Esophagus squamous epithelium (tissue), 5 donors: ENCODE measurements at regions not wholly inside any gene's neighbourhood (a gene's known extent, or its start where the extent isn't known, plus 50 kb on each side); places are given as distances from the start of the nearest gene placed in this dataset.

Experiments
- DNase-seq: peaks from one replicate; lab custom pipeline; 2025; lab: John Stamatoyannopoulos, UW
- H3K27ac ChIP-seq, 4 donors: fragments of 200-600 bp; sonication (generic); one replicate each; pipeline ENCODE4 v1.5.1; 2016 to 2019; ENCODE audit warnings: mild to moderate bottlenecking in 1 of 4
- H3K27me3 ChIP-seq, 4 donors: fragments of 200-600 bp; sonication (generic); 1 replicate in 3 of 4; 2 replicates in 1 of 4; pipeline versions ENCODE4 v1.5.1 to v1.6.0; 2017 to 2021; ENCODE audit warnings: antibody characterized with exemption in 1 of 4
- H3K36me3 ChIP-seq, 3 donors: fragments of 200-600 bp; sonication (generic); one replicate each; pipeline ENCODE4 v1.5.1; 2016 to 2019
- H3K4me1 ChIP-seq, 3 donors: fragments of 200-600 bp; sonication (generic); one replicate each; pipeline ENCODE4 v1.5.1; 2017 to 2019
- H3K4me3 ChIP-seq, 4 donors: fragments of 200-600 bp; sonication (generic); 1 replicate in 3 of 4; 2 replicates in 1 of 4; pipeline ENCODE4 v1.5.1; 2016 to 2019; ENCODE audit warnings: mild to moderate bottlenecking in 2 of 4, moderate library complexity in 1 of 4
- H3K9me3 ChIP-seq, 3 donors: fragments of 200-600 bp; sonication (generic); one replicate each; pipeline ENCODE4 v1.5.1; 2016 to 2019
- CTCF ChIP-seq, 6 experiments: fragments of 450-650 bp in 4 of 6; fragments of 200-600 bp in 2 of 6; sonication (generic) in 2 of 6; IDR thresholded peaks; one replicate each; pipeline ENCODE4 v1.5.1; 2016 to 2019; ENCODE audit warnings: antibody characterized with exemption in 6 of 6, mild to moderate bottlenecking in 4 of 6, moderate library complexity in 4 of 6
- POLR2A ChIP-seq, 4 donors: fragments of 450-650 bp; IDR thresholded peaks; one replicate each; pipeline ENCODE4 v1.6.1; 2017; ENCODE audit warnings: antibody characterized with exemption in 4 of 4, mild to moderate bottlenecking in 4 of 4, moderate library complexity in 3 of 4
- WGBS, 2 donors: methylation state at CpG; one replicate each; pipeline ENCODE4 v1.1.5; 2018; 5-methylcytosine and 5-hydroxymethylcytosine counted together
- intact Hi-C: fragments of 100-400 bp; cut with DNase I; formaldehyde crosslinking; loops from one replicate; pipeline ENCODE4 v1.15.0; 2022
- donor health status: DM: yes; HTN: yes; CAD: no.

DNA sequence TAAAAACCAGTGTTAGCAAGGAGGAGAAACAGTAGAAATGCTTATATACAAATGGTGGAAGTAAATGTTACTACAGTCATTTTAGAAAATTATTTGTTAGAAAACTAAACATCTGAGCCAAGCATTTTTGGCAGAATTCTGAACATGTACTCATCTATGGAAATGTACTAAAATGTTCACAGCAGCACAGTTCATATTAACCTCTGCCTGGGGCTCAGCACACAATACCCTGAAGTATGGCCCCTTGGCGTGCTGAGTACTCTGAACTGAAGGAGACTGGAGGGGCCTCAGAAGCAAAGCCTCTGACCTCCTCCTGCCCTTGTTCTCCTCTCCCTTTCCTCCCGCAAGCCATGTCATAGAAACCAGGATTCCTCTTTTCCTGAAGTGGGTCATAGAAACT is 66.2 kb upstream of the RALGAPA2 start:
- WGBS, 2 donors = 83 to 88% methylated on average over 1 to 2 of the region's 2 CpGs
- Histone ChIP-seq H3K27me3 (no peaks in the 10 kb centered on the region), H3K4me1 (peaks cover 9 to 31% (median 9%) of the 10 kb centered on the region in 3 donors), H3K4me3 (no peak overlapping the region), H3K9me3 (no peaks in the 10 kb centered on the region), H3K27ac (no peak overlapping the region), H3K36me3 (no peaks in the 10 kb centered on the region)
- intact Hi-C loops = no loop called here
- TF ChIP-seq CTCF (IDR thresholded peaks at IDR 0.05) = no peak
- TF ChIP-seq POLR2A (IDR thresholded peaks at IDR 0.05) = no peak
- no peak for DNase-seq

DNA sequence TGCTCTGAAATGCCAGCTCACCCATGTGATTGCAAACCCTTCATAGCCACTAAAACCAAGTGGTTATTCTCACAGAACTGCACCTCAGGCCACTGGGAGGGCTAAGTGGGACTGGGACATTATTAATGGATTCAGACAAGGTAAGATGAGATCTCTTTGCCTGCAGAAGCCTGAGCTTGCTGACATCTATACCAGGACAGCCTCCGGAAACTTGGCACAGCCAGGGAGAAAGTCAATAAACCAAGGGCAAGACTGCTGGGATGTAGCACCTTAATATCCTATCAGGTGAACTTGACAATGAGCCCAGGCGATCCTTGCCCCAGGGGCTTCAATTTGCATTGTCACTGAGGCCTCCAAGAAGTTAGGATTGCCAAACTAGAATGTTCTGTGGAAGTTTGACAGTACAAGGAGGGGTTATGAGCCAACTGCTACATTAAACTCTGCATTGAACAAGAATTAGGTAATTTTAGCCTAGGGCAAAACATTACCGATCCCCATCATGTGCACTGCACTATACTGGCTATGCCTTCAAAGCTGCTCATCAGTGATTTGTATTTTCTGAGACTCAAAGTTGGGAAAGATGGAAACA is 60.1 kb upstream of the RALGAPA2 start:
- WGBS, 2 donors = 26 to 66% methylated on average over 1 to 3 of the region's 3 CpGs
- DNase-seq = no peak
- no peaks in the 10 kb centered on the region for H3K9me3 ChIP-seq
- intact Hi-C loops = no loop called here
- H3K4me1 ChIP-seq = peaks cover 0 to 6% (median 0%) of the 10 kb centered on the region in 3 donors
- no peak overlapping the region for H3K4me3 ChIP-seq
- TF ChIP-seq CTCF (IDR thresholded peaks at IDR 0.05) (no peak), POLR2A (IDR thresholded peaks at IDR 0.05) (no peak)
- H3K36me3 ChIP-seq = no peaks in the 10 kb centered on the region
- H3K27me3 ChIP-seq = no peaks in the 10 kb centered on the region
- H3K27ac ChIP-seq = no peak overlapping the region

DNA sequence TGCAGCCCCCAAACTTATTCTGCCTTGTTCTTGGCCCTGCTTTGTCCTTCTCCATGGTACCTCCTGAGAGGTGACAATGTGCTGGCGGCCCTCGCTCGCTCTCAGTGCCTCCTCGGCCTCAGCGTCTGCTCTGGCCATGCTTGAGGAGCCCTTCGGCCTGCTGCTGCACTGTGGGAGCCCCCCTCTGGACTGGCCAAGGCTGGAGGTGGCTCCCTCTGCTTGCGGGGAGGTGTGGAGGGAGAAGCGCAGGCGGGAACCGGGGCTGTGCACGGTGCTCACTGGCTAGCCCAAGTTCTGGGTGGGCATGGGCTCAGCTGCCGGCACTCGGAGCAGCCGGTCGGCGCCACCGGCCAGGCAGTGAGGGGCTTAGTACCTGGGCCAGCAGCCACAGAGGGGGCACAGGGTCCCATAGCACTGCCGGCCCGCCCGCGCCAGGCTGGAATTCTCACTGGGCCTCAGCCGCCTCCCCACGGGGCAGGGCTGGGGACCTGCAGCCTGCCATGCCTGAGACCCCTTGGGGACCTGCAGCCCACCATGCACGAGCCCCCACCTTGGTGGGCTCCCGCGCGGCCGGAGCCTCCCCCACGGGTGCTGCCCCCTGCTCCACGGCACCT is 55.9 kb upstream of the RALGAPA2 start:
- TF ChIP-seq CTCF (IDR thresholded peaks at IDR 0.05) (no peak), POLR2A (IDR thresholded peaks at IDR 0.05) (no peak)
- DNase-seq = no peak
- Histone ChIP-seq H3K27me3 (no peaks in the 10 kb centered on the region), H3K27ac (no peak overlapping the region), H3K4me1 (peaks cover 0 to 13% (median 0%) of the 10 kb centered on the region in 3 donors), H3K36me3 (no peaks in the 10 kb centered on the region), H3K4me3 (no peak overlapping the region), H3K9me3 (no peaks in the 10 kb centered on the region)
- WGBS, 2 donors = no CpG with 5 or more reads among the region's 30 CpGs
- intact Hi-C loops = no loop called here

- H3K27me3 ChIP-seq = peaks cover 0 to 11% (median 0%) of the 10 kb centered on the region in 4 donors
- H3K36me3 ChIP-seq = no peaks in the 10 kb centered on the region
- peak overlapping the region in 2 of 4 donors; percentile 33 to 39 for H3K27ac ChIP-seq
- intact Hi-C loops = no loop called here
- 41 to 58% methylated on average over 4 of the region's 4 CpGs for WGBS, 2 donors
- no peak overlapping the region for H3K4me3 ChIP-seq
- TF ChIP-seq POLR2A (IDR thresholded peaks at IDR 0.05) = no peak
- TF ChIP-seq CTCF (IDR thresholded peaks at IDR 0.05) = no peak
- no peaks in the 10 kb centered on the region for H3K9me3 ChIP-seq
- peaks cover 0 to 6% (median 0%) of the 10 kb centered on the region in 3 donors for H3K4me1 ChIP-seq
- no peak for DNase-seq
Observed at GRCh38 chr20:20765696-20766365, 53.4 kb upstream of the RALGAPA2 start.

DNA sequence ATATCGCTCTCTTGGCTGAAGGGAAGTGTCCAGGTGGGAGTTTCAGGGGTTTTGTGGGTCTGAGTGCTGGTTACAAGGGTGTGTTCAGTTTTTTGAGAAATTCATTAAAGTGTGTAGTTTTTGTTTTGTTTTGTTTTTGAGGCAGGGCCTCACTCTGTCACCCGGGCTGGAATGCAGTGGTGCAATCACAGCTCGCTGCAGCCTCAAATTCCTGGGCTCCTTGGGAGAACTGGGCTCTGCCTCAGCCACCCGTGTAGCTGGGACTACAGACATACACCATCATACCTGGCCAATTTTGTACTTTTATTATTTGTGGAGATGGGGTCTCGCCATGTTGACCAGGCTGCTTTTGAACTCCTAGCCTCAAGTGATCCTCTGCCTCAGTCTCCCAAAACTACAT is 51.2 kb upstream of the RALGAPA2 start:
- H3K27ac ChIP-seq = no peak overlapping the region
- H3K27me3 ChIP-seq = peaks cover 0 to 11% (median 0%) of the 10 kb centered on the region in 4 donors
- no peak for TF ChIP-seq CTCF (IDR thresholded peaks at IDR 0.05)
- no peaks in the 10 kb centered on the region for H3K9me3 ChIP-seq
- intact Hi-C loops = no loop called here
- no peak overlapping the region for H3K4me3 ChIP-seq
- DNase-seq = no peak
- WGBS, 2 donors = 80 to 82% methylated on average over 5 of the region's 5 CpGs
- H3K4me1 ChIP-seq = peaks cover 0 to 6% (median 0%) of the 10 kb centered on the region in 3 donors
- no peaks in the 10 kb centered on the region for H3K36me3 ChIP-seq
